Panc1 (cell line): ENCODE measurements at regions not wholly inside any gene's neighbourhood (a gene's known extent, or its start where the extent isn't known, plus 50 kb on each side); places are given as distances from the start of the nearest gene placed in this dataset.

Source experiments
- POLR2AphosphoS5 ChIP-seq: IDR thresholded peaks from 2 replicates; pipeline ENCODE4 v1.6.1; 2012; ENCODE audit warnings: mild to moderate bottlenecking, low read depth, low read length, moderate library complexity
- SIN3A ChIP-seq: IDR thresholded peaks from 2 replicates; pipeline ENCODE4 v1.6.1; 2012; ENCODE audit warnings: low read depth, mild to moderate bottlenecking, low read length, moderate library complexity, borderline replicate concordance; ENCODE audit not compliant: insufficient read depth
- TF ChIP-seq, protein P1 (sequence below): fragments of 450-650 bp; IDR thresholded peaks from 2 replicates; pipeline ENCODE4 v1.5.1; 2017; ENCODE audit warnings: mild to moderate bottlenecking

- TF ChIP-seq, protein P1, sequence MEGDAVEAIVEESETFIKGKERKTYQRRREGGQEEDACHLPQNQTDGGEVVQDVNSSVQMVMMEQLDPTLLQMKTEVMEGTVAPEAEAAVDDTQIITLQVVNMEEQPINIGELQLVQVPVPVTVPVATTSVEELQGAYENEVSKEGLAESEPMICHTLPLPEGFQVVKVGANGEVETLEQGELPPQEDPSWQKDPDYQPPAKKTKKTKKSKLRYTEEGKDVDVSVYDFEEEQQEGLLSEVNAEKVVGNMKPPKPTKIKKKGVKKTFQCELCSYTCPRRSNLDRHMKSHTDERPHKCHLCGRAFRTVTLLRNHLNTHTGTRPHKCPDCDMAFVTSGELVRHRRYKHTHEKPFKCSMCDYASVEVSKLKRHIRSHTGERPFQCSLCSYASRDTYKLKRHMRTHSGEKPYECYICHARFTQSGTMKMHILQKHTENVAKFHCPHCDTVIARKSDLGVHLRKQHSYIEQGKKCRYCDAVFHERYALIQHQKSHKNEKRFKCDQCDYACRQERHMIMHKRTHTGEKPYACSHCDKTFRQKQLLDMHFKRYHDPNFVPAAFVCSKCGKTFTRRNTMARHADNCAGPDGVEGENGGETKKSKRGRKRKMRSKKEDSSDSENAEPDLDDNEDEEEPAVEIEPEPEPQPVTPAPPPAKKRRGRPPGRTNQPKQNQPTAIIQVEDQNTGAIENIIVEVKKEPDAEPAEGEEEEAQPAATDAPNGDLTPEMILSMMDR: no peak
- TF ChIP-seq POLR2AphosphoS5: no peak
- TF ChIP-seq SIN3A: no peak
These were observed 169.9 kb upstream of the TSC22D2 start for GRCh38 chr3:150238048-150238802.
